Endothelial cell of umbilical vein (primary cell): ENCODE measurements at regions not wholly inside any gene's neighbourhood (a gene's known extent, or its start where the extent isn't known, plus 50 kb on each side); places are given as distances from the start of the nearest gene placed in this dataset.

Experiments used
- BruUV-seq: library from RNA; stranded (reverse); fragments of 400-500 nt; replicated peaks from 2 replicates; lab custom pipeline; 2021; lab: Mats Ljungman, UMichigan
- CTCF ChIA-PET: fragments of 300-600, 350-600 bp; sonication (Branson Sonifier 250); formaldehyde crosslinking; loops from one replicate; lab custom pipeline; 2021; ENCODE audit warnings: antibody characterized with exemption, inconsistent platforms; lab: Charles Lee
- POLR2A ChIA-PET: fragments of 300-600, 350-600 bp; sonication (Branson Sonifier 250); formaldehyde crosslinking; loops from one replicate; lab custom pipeline; 2021; ENCODE audit warnings: antibody characterized with exemption, inconsistent platforms; lab: Charles Lee
- DNase-seq: peaks from one replicate; pipeline ENCODE4 v3.0.0-alpha.2; 2011; ENCODE audit warnings: low read depth, low spot score
- FAIRE-seq: peaks from 2 replicates; lab custom pipeline; 2011; peaks lifted over from hg19 to GRCh38; lab: Jason Lieb, UNC
- H2AFZ ChIP-seq: 2 replicates; pipeline ENCODE4 v1.6.0; 2012; ENCODE audit warnings: low read depth, low read length, control low read depth, inconsistent platforms
- H3K27ac ChIP-seq: 2 replicates; pipeline ENCODE4 v1.5.1; 2011; ENCODE audit warnings: low read depth, mild to moderate bottlenecking, control low read depth, low read length, moderate library complexity; ENCODE audit not compliant: insufficient read depth
- H3K27me3 ChIP-seq, 2 experiments: 2 replicates each; pipeline versions ENCODE4 v1.6.0 to v1.6.1; 2011; ENCODE audit warnings: low read length in 2 of 2, mixed read lengths in 1 of 2; ENCODE audit not compliant: control insufficient read depth in 2 of 2, insufficient read depth in 2 of 2
- H3K36me3 ChIP-seq, 2 experiments: 2 replicates in 1 of 2; 3 replicates in 1 of 2; pipeline ENCODE4 v1.5.1; 2011; ENCODE audit warnings: low read length in 2 of 2, mild to moderate bottlenecking in 1 of 2, moderate library complexity in 1 of 2; ENCODE audit not compliant: control insufficient read depth in 2 of 2, insufficient read depth in 2 of 2; ENCODE audit errors: extremely low read depth in 1 of 2
- H3K4me1 ChIP-seq: 3 replicates; pipeline ENCODE4 v1.5.1; 2011; ENCODE audit warnings: mild to moderate bottlenecking, low read length; ENCODE audit not compliant: control insufficient read depth, insufficient read depth; ENCODE audit errors: extremely low read depth
- H3K4me2 ChIP-seq: 2 replicates; pipeline ENCODE4 v1.6.1; 2011; ENCODE audit warnings: low read length, control low read depth, mixed read lengths; ENCODE audit not compliant: insufficient read depth
- H3K4me3 ChIP-seq, 3 experiments: fragments of 200-600 bp in 1 of 3; sonication (generic), shearing (Covaris generic) in 1 of 3; replicated peaks in 1 of 3; 2 replicates each; pipeline ENCODE4 v1.5.1; 2011 to 2016; ENCODE audit warnings: control low read depth in 3 of 3, low read length in 3 of 3, mild to moderate bottlenecking in 2 of 3, inconsistent platforms in 1 of 3, low read depth in 1 of 3, moderate library complexity in 1 of 3; ENCODE audit not compliant: insufficient read depth in 1 of 3
- H3K79me2 ChIP-seq: 2 replicates; pipeline ENCODE4 v1.6.0; 2012; ENCODE audit warnings: low read length, inconsistent platforms; ENCODE audit not compliant: control insufficient read depth, insufficient read depth
- H3K9ac ChIP-seq: replicated peaks from 2 replicates; pipeline ENCODE3; 2011; ENCODE audit warnings: low read length, control low read depth; ENCODE audit not compliant: insufficient read depth; ENCODE audit errors: extremely low read depth
- H3K9me1 ChIP-seq: replicated peaks from 3 replicates; pipeline ENCODE4 v1.6.0; 2011; ENCODE audit warnings: mild to moderate bottlenecking, low read length; ENCODE audit not compliant: control insufficient read depth, insufficient read depth; ENCODE audit errors: extremely low read depth
- H3K9me3 ChIP-seq: replicated peaks from 2 replicates; pipeline ENCODE4 v1.5.1; 2012; ENCODE audit warnings: low read length, inconsistent platforms; ENCODE audit not compliant: control insufficient read depth, insufficient read depth
- H4K20me1 ChIP-seq: replicated peaks from 2 replicates; pipeline ENCODE3; 2011; ENCODE audit warnings: mild to moderate bottlenecking, low read length; ENCODE audit not compliant: control insufficient read depth, insufficient read depth; ENCODE audit errors: extremely low read depth
- CTCF ChIP-seq, 2 donors: IDR thresholded peaks; 1 replicate in 1 of 2; 2 replicates in 1 of 2; pipeline ENCODE4 v1.5.1; 2011; ENCODE audit warnings: low read length in 2 of 2, mild to moderate bottlenecking in 2 of 2, moderate library complexity in 2 of 2, control low read depth in 1 of 2, inconsistent platforms in 1 of 2, low read depth in 1 of 2; ENCODE audit not compliant: insufficient read depth in 1 of 2; ENCODE audit errors: extremely low read depth in 1 of 2
- EZH2 ChIP-seq: IDR thresholded peaks from 2 replicates; pipeline ENCODE4 v1.6.1; 2012; ENCODE audit warnings: borderline replicate concordance, low read depth, mild to moderate bottlenecking, moderate library complexity, low read length, inconsistent platforms; ENCODE audit not compliant: severe bottlenecking
- FOS ChIP-seq: IDR thresholded peaks from 2 replicates; pipeline ENCODE4 v1.6.1; 2011; ENCODE audit warnings: mild to moderate bottlenecking, low read length, moderate library complexity, borderline replicate concordance; ENCODE audit not compliant: insufficient read depth
- GATA2 ChIP-seq: IDR thresholded peaks from 2 replicates; pipeline ENCODE4 v1.7.0; 2011; ENCODE audit warnings: low read depth, mild to moderate bottlenecking, moderate library complexity, mixed read lengths, low read length; ENCODE audit not compliant: insufficient read length, insufficient read depth
- JUN ChIP-seq: IDR thresholded peaks from 2 replicates; pipeline ENCODE4 v1.6.1; 2011; ENCODE audit warnings: borderline replicate concordance, low read depth; ENCODE audit not compliant: insufficient read length, insufficient read depth
- MAX ChIP-seq: IDR thresholded peaks from 2 replicates; pipeline ENCODE4 v1.6.1; 2011; ENCODE audit not compliant: insufficient read depth, insufficient read length
- MYC ChIP-seq: IDR thresholded peaks from one replicate; pipeline ENCODE4 v1.6.1; 2011; ENCODE audit warnings: mild to moderate bottlenecking, low read depth, low read length
- POLR2A ChIP-seq: IDR thresholded peaks from 2 replicates; pipeline ENCODE4 v1.6.1; 2012; ENCODE audit warnings: low read depth, mild to moderate bottlenecking, control low read depth, low read length
- POLR2AphosphoS5 ChIP-seq: IDR thresholded peaks from 2 replicates; pipeline ENCODE4 v1.6.1; 2012; ENCODE audit warnings: low read depth, mild to moderate bottlenecking, control low read depth, low read length, moderate library complexity; ENCODE audit not compliant: insufficient read depth
- dilution Hi-C: fragments of 300-500 bp; cut with MboI; formaldehyde crosslinking; loops from one replicate; pipeline ENCODE4 v1.15.0; 2019; ENCODE audit warnings: low sequenced_read_pairs; ENCODE audit not compliant: extremely low pct_ligation_motif_present
- intact Hi-C: fragments of 100-400 bp; cut with micrococcal nuclease; formaldehyde crosslinking; loops from one replicate; pipeline ENCODE4 v1.10.0; 2022

GRCh38 chr4:147365396-147365795, 115.5 kb upstream of the EDNRA start:
- POLR2A ChIA-PET = no interaction called here
- no TSS peak for BruUV-seq
- H3K9me3 ChIP-seq = no peaks in the 10 kb centered on the region
- no peak overlapping the region for H2AFZ ChIP-seq
- TF ChIP-seq EZH2 (no peak), POLR2A (no peak), JUN (no peak), CTCF (IDR thresholded peaks at IDR 0.05; ENCODE audit: extremely low read depth in 1 of 2, insufficient read depth in 1 of 2, low read depth in 1 of 2, low read length in 2 of 2) (no peak), MYC (no peak), FOS (no peak), GATA2 (no peak), MAX (no peak), POLR2AphosphoS5 (no peak)
- no peak for FAIRE-seq
- intact Hi-C loops = no loop called here
- H3K27me3 ChIP-seq = no peaks in the 10 kb centered on the region
- H3K4me3 ChIP-seq = no peak overlapping the region
- no peaks in the 10 kb centered on the region for H3K79me2 ChIP-seq
- no peaks in the 10 kb centered on the region for H3K36me3 ChIP-seq
- H3K9me1 ChIP-seq = no peaks in the 10 kb centered on the region
- no peaks in the 10 kb centered on the region for H4K20me1 ChIP-seq
- peaks cover 5% of the 10 kb centered on the region for H3K4me1 ChIP-seq
- H3K27ac ChIP-seq = no peak overlapping the region
- H3K9ac ChIP-seq = no peak overlapping the region
- dilution Hi-C loops = no loop called here
- no peak overlapping the region for H3K4me2 ChIP-seq
- CTCF ChIA-PET = no interaction called here
- no peak for DNase-seq
